Thyroid gland (tissue), 4 donors: ENCODE measurements at regions not wholly inside any gene's neighbourhood (a gene's known extent, or its start where the extent isn't known, plus 50 kb on each side); places are given as distances from the start of the nearest gene placed in this dataset.

Experiments used
- DNase-seq, 2 donors: peaks; one replicate each; pipeline ENCODE4 v3.0.0-alpha.2; 2019
- H3K27ac ChIP-seq, 3 donors: fragments of 200-600 bp; sonication (generic); 1 replicate in 2 of 3; 2 replicates in 1 of 3; pipeline ENCODE4 v1.5.1; 2016 to 2019; ENCODE audit warnings: mild to moderate bottlenecking in 1 of 3, moderate library complexity in 1 of 3
- H3K27me3 ChIP-seq: fragments of 200-600 bp; sonication (generic); one replicate; pipeline ENCODE4 v1.5.1; 2019
- H3K36me3 ChIP-seq, 2 donors: fragments of 200-600 bp; sonication (generic); one replicate each; pipeline ENCODE4 v1.5.1; 2016 to 2019
- H3K4me1 ChIP-seq, 2 donors: fragments of 200-600 bp; sonication (generic); one replicate each; pipeline ENCODE4 v1.5.1; 2017 to 2019
- H3K4me3 ChIP-seq, 3 donors: fragments of 200-600 bp; sonication (generic); replicated peaks in 1 of 3; 1 replicate in 2 of 3; 2 replicates in 1 of 3; pipeline ENCODE4 v1.5.1; 2016; ENCODE audit warnings: mild to moderate bottlenecking in 1 of 3
- H3K9me3 ChIP-seq: fragments of 200-600 bp; sonication (generic); one replicate; pipeline ENCODE4 v1.5.1; 2017
- CTCF ChIP-seq, 6 experiments: fragments of 200-600 bp in 3 of 6; fragments of 450-650 bp in 3 of 6; sonication (generic) in 3 of 6; IDR thresholded peaks; one replicate each; pipeline ENCODE4 v1.5.1; 2016 to 2019; ENCODE audit warnings: antibody characterized with exemption in 6 of 6, mild to moderate bottlenecking in 2 of 6, inconsistent platforms in 1 of 6, moderate library complexity in 1 of 6
- POLR2A ChIP-seq, 2 donors: fragments of 450-650 bp; IDR thresholded peaks; one replicate each; pipeline ENCODE4 v1.6.1; 2017; ENCODE audit warnings: antibody characterized with exemption in 2 of 2, mild to moderate bottlenecking in 2 of 2, moderate library complexity in 1 of 2
- WGBS, 2 donors: methylation state at CpG; one replicate each; pipeline ENCODE4 v1.1.5; 2017; 5-methylcytosine and 5-hydroxymethylcytosine counted together
- intact Hi-C: fragments of 100-400 bp; cut with DNase I; formaldehyde crosslinking; loops from one replicate; pipeline ENCODE4 v1.15.1; 2023

GRCh38 chr2:14348247-14348646, 284.3 kb upstream of the LRATD1 start:
- Histone ChIP-seq H3K36me3 (no peaks in the 10 kb centered on the region), H3K27ac (no peak overlapping the region), H3K9me3 (no peaks in the 10 kb centered on the region), H3K27me3 (no peaks in the 10 kb centered on the region), H3K4me1 (no peaks in the 10 kb centered on the region), H3K4me3 (no peak overlapping the region)
- no peak for TF ChIP-seq POLR2A (IDR thresholded peaks at IDR 0.05)
- TF ChIP-seq CTCF (IDR thresholded peaks at IDR 0.05): no peak
- WGBS, 2 donors: 80 to 86% methylated on average over 8 of the region's 8 CpGs
- intact Hi-C loops: no loop called here
- no peak for DNase-seq

- DNase-seq: no peak
- TF ChIP-seq POLR2A (IDR thresholded peaks at IDR 0.05): no peak
- no peak for TF ChIP-seq CTCF (IDR thresholded peaks at IDR 0.05)
- Histone ChIP-seq H3K27ac (no peak overlapping the region), H3K4me3 (no peak overlapping the region), H3K9me3 (no peaks in the 10 kb centered on the region), H3K4me1 (no peaks in the 10 kb centered on the region), H3K36me3 (no peaks in the 10 kb centered on the region), H3K27me3 (no peaks in the 10 kb centered on the region)
- intact Hi-C loops: no loop called here
Measured at GRCh38 chr2:14350856-14351255, 281.7 kb upstream of the LRATD1 start.

- TF ChIP-seq POLR2A (IDR thresholded peaks at IDR 0.05) (no peak), CTCF (IDR thresholded peaks at IDR 0.05) (no peak)
- no peak overlapping the region for H3K4me3 ChIP-seq
- H3K4me1 ChIP-seq: no peaks in the 10 kb centered on the region
- H3K27ac ChIP-seq: no peak overlapping the region
- no peaks in the 10 kb centered on the region for H3K27me3 ChIP-seq
- no peak for DNase-seq
- intact Hi-C loops: no loop called here
- no peaks in the 10 kb centered on the region for H3K9me3 ChIP-seq
- H3K36me3 ChIP-seq: no peaks in the 10 kb centered on the region
Measured at GRCh38 chr2:14352067-14352466, 280.4 kb upstream of the LRATD1 start.

GRCh38 chr2:14354231-14354630, 278.3 kb upstream of the LRATD1 start:
- no peak overlapping the region for H3K4me3 ChIP-seq
- 67 to 77% methylated on average over 3 of the region's 3 CpGs for WGBS, 2 donors
- no peaks in the 10 kb centered on the region for H3K36me3 ChIP-seq
- intact Hi-C loops: no loop called here
- H3K27me3 ChIP-seq: no peaks in the 10 kb centered on the region
- no peak for TF ChIP-seq POLR2A (IDR thresholded peaks at IDR 0.05)
- TF ChIP-seq CTCF (IDR thresholded peaks at IDR 0.05): no peak
- no peaks in the 10 kb centered on the region for H3K4me1 ChIP-seq
- H3K9me3 ChIP-seq: no peaks in the 10 kb centered on the region
- no peak for DNase-seq
- no peak overlapping the region for H3K27ac ChIP-seq

GRCh38 chr2:14355102-14355501, 277.4 kb upstream of the LRATD1 start:
- intact Hi-C loops: no loop called here
- H3K36me3 ChIP-seq: no peaks in the 10 kb centered on the region
- 84 to 93% methylated on average over 2 of the region's 2 CpGs for WGBS, 2 donors

More at GRCh38 chr2:14355102-14355501, 277.4 kb upstream of the LRATD1 start:
- H3K4me1 ChIP-seq: no peaks in the 10 kb centered on the region
- no peak overlapping the region for H3K27ac ChIP-seq
- H3K9me3 ChIP-seq: no peaks in the 10 kb centered on the region
- no peak for DNase-seq
- H3K27me3 ChIP-seq: no peaks in the 10 kb centered on the region
- no peak for TF ChIP-seq POLR2A (IDR thresholded peaks at IDR 0.05)
- TF ChIP-seq CTCF (IDR thresholded peaks at IDR 0.05): no peak
- no peak overlapping the region for H3K4me3 ChIP-seq
